GM12874 (cell line): ENCODE measurements at regions not wholly inside any gene's neighbourhood (a gene's known extent, or its start where the extent isn't known, plus 50 kb on each side); places are given as distances from the start of the nearest gene placed in this dataset.

Experiments used
- TF ChIP-seq, protein P1 (sequence below): IDR thresholded peaks from 2 replicates; pipeline ENCODE4 v1.5.1; 2011; ENCODE audit warnings: low read depth, mild to moderate bottlenecking, control low read depth, low read length, moderate library complexity; ENCODE audit not compliant: insufficient read depth

DNA sequence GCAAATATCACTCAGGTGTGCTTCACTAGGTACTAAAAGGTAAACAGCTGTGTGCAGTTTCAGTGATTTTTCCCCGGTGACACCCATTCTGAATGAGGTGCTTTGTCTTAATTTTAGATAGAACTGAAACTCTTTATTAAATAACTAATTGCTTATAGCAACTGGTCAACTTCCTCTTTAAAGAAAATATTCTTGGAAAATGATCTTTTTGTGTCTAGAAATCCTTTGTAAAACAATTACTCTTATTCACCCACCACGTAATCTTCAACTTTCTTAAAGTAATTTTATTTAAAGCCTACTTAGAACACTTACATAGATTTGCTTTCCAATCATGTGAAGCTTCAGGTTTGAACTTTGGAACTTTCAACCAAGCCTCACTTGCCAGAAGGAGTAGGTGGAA, 57.9 kb upstream of the RMDN2 start:
- TF ChIP-seq, protein P1, sequence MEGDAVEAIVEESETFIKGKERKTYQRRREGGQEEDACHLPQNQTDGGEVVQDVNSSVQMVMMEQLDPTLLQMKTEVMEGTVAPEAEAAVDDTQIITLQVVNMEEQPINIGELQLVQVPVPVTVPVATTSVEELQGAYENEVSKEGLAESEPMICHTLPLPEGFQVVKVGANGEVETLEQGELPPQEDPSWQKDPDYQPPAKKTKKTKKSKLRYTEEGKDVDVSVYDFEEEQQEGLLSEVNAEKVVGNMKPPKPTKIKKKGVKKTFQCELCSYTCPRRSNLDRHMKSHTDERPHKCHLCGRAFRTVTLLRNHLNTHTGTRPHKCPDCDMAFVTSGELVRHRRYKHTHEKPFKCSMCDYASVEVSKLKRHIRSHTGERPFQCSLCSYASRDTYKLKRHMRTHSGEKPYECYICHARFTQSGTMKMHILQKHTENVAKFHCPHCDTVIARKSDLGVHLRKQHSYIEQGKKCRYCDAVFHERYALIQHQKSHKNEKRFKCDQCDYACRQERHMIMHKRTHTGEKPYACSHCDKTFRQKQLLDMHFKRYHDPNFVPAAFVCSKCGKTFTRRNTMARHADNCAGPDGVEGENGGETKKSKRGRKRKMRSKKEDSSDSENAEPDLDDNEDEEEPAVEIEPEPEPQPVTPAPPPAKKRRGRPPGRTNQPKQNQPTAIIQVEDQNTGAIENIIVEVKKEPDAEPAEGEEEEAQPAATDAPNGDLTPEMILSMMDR: no peak

DNA sequence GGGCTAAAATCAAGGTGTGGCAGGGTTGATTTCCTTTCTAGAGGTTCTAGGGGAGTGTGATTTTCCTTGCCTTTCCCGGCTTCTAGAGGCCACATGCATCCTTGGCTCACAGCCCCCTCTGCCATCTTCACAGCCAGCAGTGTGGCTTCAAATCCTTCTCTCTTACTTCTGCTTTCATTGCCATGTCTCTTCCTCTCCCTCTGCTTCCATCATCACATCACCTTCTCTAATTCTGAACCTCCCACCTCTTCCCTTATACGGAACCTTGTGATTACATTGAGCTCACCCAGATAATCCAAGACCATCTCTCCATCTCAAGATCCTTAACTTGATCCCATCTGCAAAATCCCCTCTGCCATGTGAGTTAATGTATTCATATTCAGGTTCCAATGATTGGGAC, 56.2 kb upstream of the RMDN2 start:
- TF ChIP-seq, protein P1: no peak

DNA sequence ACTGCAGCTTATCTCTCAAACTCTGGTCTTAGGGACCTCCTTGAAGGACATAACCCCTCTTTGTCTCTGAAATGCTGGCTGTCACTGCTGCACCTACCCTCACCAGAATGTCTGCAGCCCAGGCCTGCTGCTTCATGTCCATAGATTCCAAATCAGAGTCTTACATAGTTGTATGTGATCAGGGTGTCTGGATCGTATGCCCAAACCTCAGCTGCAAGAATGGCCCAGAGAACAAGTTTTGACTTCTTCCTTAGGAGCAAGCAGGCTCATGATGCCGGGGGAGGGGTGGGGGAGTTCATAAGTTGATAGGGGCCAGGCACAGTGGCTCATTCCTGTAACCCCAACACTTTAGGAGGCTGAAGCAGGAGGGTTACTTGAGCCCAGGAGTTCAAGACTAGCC, 55.8 kb upstream of the RMDN2 start:
- TF ChIP-seq, protein P1: no peak

DNA sequence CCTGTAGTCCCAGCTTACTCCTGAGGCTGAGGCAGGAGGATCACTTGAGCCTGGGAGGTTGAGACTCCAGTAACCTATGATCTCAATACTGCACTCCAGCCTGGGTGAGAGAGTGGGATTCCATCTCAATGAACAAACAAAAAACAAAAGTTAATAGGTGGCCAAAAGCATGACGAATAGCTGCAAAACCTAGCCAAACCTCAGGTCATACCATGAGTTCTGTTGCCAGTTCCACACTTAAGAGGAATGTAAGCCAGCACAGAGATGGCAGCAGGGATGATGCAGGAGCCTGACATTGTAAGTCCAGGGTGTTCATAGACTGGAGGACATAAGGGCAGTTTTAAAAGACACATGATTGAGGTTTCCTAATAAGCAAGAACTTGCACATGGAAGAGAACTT, 55.3 kb upstream of the RMDN2 start:
- TF ChIP-seq, protein P1: no peak

GRCh38 chr2:37870829-37871228, 54.3 kb upstream of the RMDN2 start:
- TF ChIP-seq, protein P1: no peak

- TF ChIP-seq, protein P1: no peak
Observed at GRCh38 chr2:37871456-37872191, 53.5 kb upstream of the RMDN2 start.

GRCh38 chr2:37872192-37872750, 52.8 kb upstream of the RMDN2 start:
- TF ChIP-seq, protein P1: no peak
